Gastroesophageal sphincter (tissue), 4 donors: ENCODE measurements at regions not wholly inside any gene's neighbourhood (a gene's known extent, or its start where the extent isn't known, plus 50 kb on each side); places are given as distances from the start of the nearest gene placed in this dataset.

Experiments used
- ATAC-seq: fragments of 150-250 bp; one replicate; pipeline ENCODE4 v1.9.1; 2016; ENCODE audit warnings: mild to moderate bottlenecking, moderate library complexity
- H3K27ac ChIP-seq, 4 donors: fragments of 200-600 bp; sonication (generic) in 3 of 4; 1 replicate in 3 of 4; 2 replicates in 1 of 4; pipeline ENCODE4 v1.5.1; 2016 to 2019
- H3K27me3 ChIP-seq: fragments of 200-600 bp; sonication (generic); one replicate; pipeline ENCODE4 v1.5.1; 2019
- H3K36me3 ChIP-seq, 2 donors: fragments of 200-600 bp; sonication (generic); one replicate each; pipeline ENCODE4 v1.5.1; 2019; ENCODE audit warnings: control low read depth in 1 of 2
- H3K4me1 ChIP-seq, 3 donors: fragments of 200-600 bp; sonication (generic); 1 replicate in 2 of 3; 2 replicates in 1 of 3; pipeline ENCODE4 v1.5.1; 2016 to 2019; ENCODE audit warnings: control low read depth in 2 of 3
- H3K4me3 ChIP-seq, 2 donors: fragments of 200-600 bp; sonication (generic); one replicate each; pipeline ENCODE4 v1.5.1; 2019; ENCODE audit warnings: mild to moderate bottlenecking in 1 of 2, moderate library complexity in 1 of 2
- H3K9me3 ChIP-seq, 3 donors: fragments of 200-600 bp; sonication (generic); one replicate each; pipeline ENCODE4 v1.5.1; 2017 to 2019; ENCODE audit warnings: control low read depth in 2 of 3
- CTCF ChIP-seq, 4 experiments: fragments of 200-600 bp in 2 of 4; fragments of 450-650 bp in 2 of 4; sonication (generic) in 1 of 4; IDR thresholded peaks; one replicate each; pipeline ENCODE4 v1.5.1; 2017 to 2019; ENCODE audit warnings: antibody characterized with exemption in 4 of 4, mild to moderate bottlenecking in 2 of 4, moderate library complexity in 2 of 4
- EP300 ChIP-seq: sonication (generic); formaldehyde crosslinking; IDR thresholded peaks from one replicate; pipeline ENCODE4 v1.6.1; 2017; ENCODE audit warnings: antibody characterized with exemption, mild to moderate bottlenecking
- POLR2A ChIP-seq, 2 donors: fragments of 450-650 bp; IDR thresholded peaks; one replicate each; pipeline ENCODE4 v1.6.1; 2017; ENCODE audit warnings: antibody characterized with exemption in 2 of 2, mild to moderate bottlenecking in 2 of 2, moderate library complexity in 1 of 2
- POLR2AphosphoS5 ChIP-seq: sonication (generic); formaldehyde crosslinking; IDR thresholded peaks from one replicate; pipeline ENCODE4 v1.6.1; 2017; ENCODE audit warnings: antibody characterized with exemption
- WGBS, 2 donors: methylation state at CpG; one replicate each; pipeline ENCODE4 v1.1.5; 2018; ENCODE audit warnings: low coverage in 1 of 2; 5-methylcytosine and 5-hydroxymethylcytosine counted together

GRCh38 chr3:59273976-59274375 lies 224.2 kb upstream of the CFAP20DC start:
- TF ChIP-seq POLR2AphosphoS5 (no peak), POLR2A (IDR thresholded peaks at IDR 0.05) (no peak), CTCF (IDR thresholded peaks at IDR 0.05) (no peak), EP300 (no peak)
- Histone ChIP-seq H3K9me3 (no peaks in the 10 kb centered on the region), H3K27ac (no peak overlapping the region), H3K36me3 (no peaks in the 10 kb centered on the region), H3K4me1 (no peaks in the 10 kb centered on the region), H3K4me3 (no peak overlapping the region), H3K27me3 (no peaks in the 10 kb centered on the region)
- whole genome bisulfite sequencing, 2 donors, result 50 to 51% methylated on average over 2 of the region's 2 CpGs
- ATAC-seq, result no peak

GRCh38 chr3:59271971-59272370 lies 222.1 kb upstream of the CFAP20DC start:
- 88 to 95% methylated on average over 2 of the region's 2 CpGs for WGBS, 2 donors

DNA sequence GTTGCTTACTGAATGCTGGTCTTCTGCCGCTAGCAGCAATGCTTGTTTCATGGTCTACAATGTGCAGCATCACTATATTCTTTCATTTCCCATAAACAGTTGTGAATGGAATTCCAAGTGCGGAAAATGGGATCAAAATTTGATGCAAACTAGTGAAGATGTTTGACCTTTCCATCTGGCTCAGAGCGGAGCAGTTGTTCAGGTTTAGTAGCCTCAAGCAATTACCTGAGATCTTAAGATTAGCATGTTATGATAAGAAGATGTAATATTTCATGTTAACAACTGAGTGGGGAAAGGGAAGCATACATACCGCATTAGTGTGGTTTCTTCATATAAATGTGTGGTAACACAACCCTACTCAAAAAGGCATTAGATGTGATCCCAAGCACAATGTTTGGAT lies 221.1 kb upstream of the CFAP20DC start:
- no peaks in the 10 kb centered on the region for H3K27me3 ChIP-seq
- no peak overlapping the region for H3K27ac ChIP-seq
- no peak for TF ChIP-seq EP300
- TF ChIP-seq POLR2A (IDR thresholded peaks at IDR 0.05), result no peak
- no peak for TF ChIP-seq CTCF (IDR thresholded peaks at IDR 0.05)
- no peak for TF ChIP-seq POLR2AphosphoS5
- 92 to 100% methylated on average over 2 to 4 of the region's 4 CpGs for WGBS, 2 donors
- ATAC-seq, result no peak
- H3K9me3 ChIP-seq, result no peaks in the 10 kb centered on the region
- no peaks in the 10 kb centered on the region for H3K4me1 ChIP-seq
- no peaks in the 10 kb centered on the region for H3K36me3 ChIP-seq
- H3K4me3 ChIP-seq, result no peak overlapping the region

More at GRCh38 chr3:59271971-59272370, 222.1 kb upstream of the CFAP20DC start:
- TF ChIP-seq CTCF (IDR thresholded peaks at IDR 0.05), result no peak
- no peak for TF ChIP-seq POLR2A (IDR thresholded peaks at IDR 0.05)
- no peak for TF ChIP-seq POLR2AphosphoS5
- no peak for TF ChIP-seq EP300
- H3K4me3 ChIP-seq, result no peak overlapping the region
- ATAC-seq, result no peak
- H3K36me3 ChIP-seq, result no peaks in the 10 kb centered on the region
- H3K4me1 ChIP-seq, result no peaks in the 10 kb centered on the region
- no peak overlapping the region for H3K27ac ChIP-seq
- H3K27me3 ChIP-seq, result no peaks in the 10 kb centered on the region
- no peaks in the 10 kb centered on the region for H3K9me3 ChIP-seq

- WGBS, 2 donors, result 63 to 79% methylated on average over 2 of the region's 2 CpGs
- H3K27ac ChIP-seq, result no peak overlapping the region
- no peaks in the 10 kb centered on the region for H3K4me1 ChIP-seq
- H3K9me3 ChIP-seq, result no peaks in the 10 kb centered on the region
- TF ChIP-seq POLR2A (IDR thresholded peaks at IDR 0.05) (no peak), POLR2AphosphoS5 (no peak), CTCF (IDR thresholded peaks at IDR 0.05) (no peak), EP300 (no peak)
- no peaks in the 10 kb centered on the region for H3K27me3 ChIP-seq
- no peak for ATAC-seq
- no peaks in the 10 kb centered on the region for H3K36me3 ChIP-seq
- H3K4me3 ChIP-seq, result no peak overlapping the region
Observed at GRCh38 chr3:59270209-59270608, 220.4 kb upstream of the CFAP20DC start.

- Histone ChIP-seq H3K9me3 (no peaks in the 10 kb centered on the region), H3K4me3 (no peak overlapping the region), H3K27me3 (no peaks in the 10 kb centered on the region), H3K27ac (no peak overlapping the region), H3K36me3 (no peaks in the 10 kb centered on the region), H3K4me1 (no peaks in the 10 kb centered on the region)
- TF ChIP-seq EP300 (no peak), POLR2AphosphoS5 (no peak), POLR2A (IDR thresholded peaks at IDR 0.05) (no peak), CTCF (IDR thresholded peaks at IDR 0.05) (no peak)
- no peak for ATAC-seq
- 86% methylated on average over 1 of the region's 1 CpG; no CpG with 5 or more reads in 1 of the 2 donors for WGBS, 2 donors
Observed at GRCh38 chr3:59268170-59268569, 218.3 kb upstream of the CFAP20DC start.
